BE2C (cell line): ENCODE measurements at regions not wholly inside any gene's neighbourhood (a gene's known extent, or its start where the extent isn't known, plus 50 kb on each side); places are given as distances from the start of the nearest gene placed in this dataset.

ENCODE experiments used
- DNase-seq: peaks from one replicate; pipeline ENCODE4 v3.0.0-alpha.2; 2020
- H3K27me3 ChIP-seq: fragments of 250-450 bp; sonication (Bioruptor Pico); 2 replicates; pipeline ENCODE4 v1.5.1; 2020; ENCODE audit warnings: mild to moderate bottlenecking
- H3K36me3 ChIP-seq: fragments of 250-450 bp; sonication (Bioruptor Pico); 2 replicates; pipeline ENCODE4 v1.5.1; 2020; ENCODE audit warnings: mild to moderate bottlenecking
- H3K4me1 ChIP-seq: fragments of 250-450 bp; sonication (Bioruptor Pico); 2 replicates; pipeline ENCODE4 v1.5.1; 2020
- H3K4me3 ChIP-seq: 2 replicates; pipeline ENCODE4 v1.5.1; 2011; ENCODE audit warnings: low read depth, low read length
- H3K9me3 ChIP-seq: fragments of 250-450 bp; sonication (Bioruptor Pico); 2 replicates; pipeline ENCODE4 v1.5.1; 2020
- TF ChIP-seq, protein P1 (sequence below): IDR thresholded peaks from 2 replicates; pipeline ENCODE4 v1.5.1; 2012; ENCODE audit warnings: mild to moderate bottlenecking, low read depth, low read length

DNA sequence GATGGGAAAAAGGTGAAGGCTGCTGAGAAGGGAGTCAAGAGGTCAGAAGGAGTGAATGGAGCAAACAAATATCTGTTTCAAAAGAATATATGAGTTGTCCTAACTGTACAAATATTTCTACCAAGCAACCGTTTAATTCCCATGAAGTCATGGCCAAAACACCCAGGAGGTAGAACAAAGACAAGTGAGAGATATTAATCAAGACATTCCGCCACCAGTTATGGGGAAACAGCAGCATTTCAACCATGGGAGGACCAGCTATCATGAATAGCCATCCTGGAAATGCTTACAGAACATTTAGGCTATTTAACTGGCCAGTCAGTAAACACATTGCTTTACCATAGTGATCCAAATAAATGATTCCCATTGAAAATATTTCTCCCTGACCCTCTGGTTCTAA lies 396.3 kb downstream of the IRS1 start:
- Histone ChIP-seq H3K4me1 (no peaks in the 10 kb centered on the region), H3K27me3 (no peaks in the 10 kb centered on the region), H3K36me3 (no peaks in the 10 kb centered on the region), H3K9me3 (no peaks in the 10 kb centered on the region), H3K4me3 (no peak overlapping the region)
- no peak for DNase-seq
- TF ChIP-seq, protein P1, sequence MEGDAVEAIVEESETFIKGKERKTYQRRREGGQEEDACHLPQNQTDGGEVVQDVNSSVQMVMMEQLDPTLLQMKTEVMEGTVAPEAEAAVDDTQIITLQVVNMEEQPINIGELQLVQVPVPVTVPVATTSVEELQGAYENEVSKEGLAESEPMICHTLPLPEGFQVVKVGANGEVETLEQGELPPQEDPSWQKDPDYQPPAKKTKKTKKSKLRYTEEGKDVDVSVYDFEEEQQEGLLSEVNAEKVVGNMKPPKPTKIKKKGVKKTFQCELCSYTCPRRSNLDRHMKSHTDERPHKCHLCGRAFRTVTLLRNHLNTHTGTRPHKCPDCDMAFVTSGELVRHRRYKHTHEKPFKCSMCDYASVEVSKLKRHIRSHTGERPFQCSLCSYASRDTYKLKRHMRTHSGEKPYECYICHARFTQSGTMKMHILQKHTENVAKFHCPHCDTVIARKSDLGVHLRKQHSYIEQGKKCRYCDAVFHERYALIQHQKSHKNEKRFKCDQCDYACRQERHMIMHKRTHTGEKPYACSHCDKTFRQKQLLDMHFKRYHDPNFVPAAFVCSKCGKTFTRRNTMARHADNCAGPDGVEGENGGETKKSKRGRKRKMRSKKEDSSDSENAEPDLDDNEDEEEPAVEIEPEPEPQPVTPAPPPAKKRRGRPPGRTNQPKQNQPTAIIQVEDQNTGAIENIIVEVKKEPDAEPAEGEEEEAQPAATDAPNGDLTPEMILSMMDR: no peak

DNA sequence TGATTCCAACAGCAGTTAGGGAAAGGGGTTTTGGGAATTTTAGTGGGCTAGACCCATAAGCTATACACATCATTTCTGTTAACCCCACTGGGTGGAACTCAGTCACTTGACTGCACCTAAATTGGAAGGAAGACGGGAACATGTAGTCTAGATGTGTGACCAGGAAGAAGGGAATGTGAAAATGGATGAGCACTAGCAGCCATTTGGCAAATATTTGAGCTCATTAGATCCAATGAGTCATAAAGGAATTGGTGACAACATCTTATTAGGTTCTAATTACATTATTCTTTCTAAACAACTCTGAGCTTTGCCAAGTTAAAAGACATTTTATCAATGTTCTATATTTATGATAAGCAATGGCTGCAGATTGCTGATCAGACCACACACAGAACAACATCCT lies 400.6 kb downstream of the IRS1 start:
- Histone ChIP-seq H3K9me3 (no peaks in the 10 kb centered on the region), H3K4me3 (no peak overlapping the region), H3K36me3 (no peaks in the 10 kb centered on the region), H3K27me3 (no peaks in the 10 kb centered on the region), H3K4me1 (no peaks in the 10 kb centered on the region)
- TF ChIP-seq, protein P1: no peak
- DNase-seq: no peak

DNA sequence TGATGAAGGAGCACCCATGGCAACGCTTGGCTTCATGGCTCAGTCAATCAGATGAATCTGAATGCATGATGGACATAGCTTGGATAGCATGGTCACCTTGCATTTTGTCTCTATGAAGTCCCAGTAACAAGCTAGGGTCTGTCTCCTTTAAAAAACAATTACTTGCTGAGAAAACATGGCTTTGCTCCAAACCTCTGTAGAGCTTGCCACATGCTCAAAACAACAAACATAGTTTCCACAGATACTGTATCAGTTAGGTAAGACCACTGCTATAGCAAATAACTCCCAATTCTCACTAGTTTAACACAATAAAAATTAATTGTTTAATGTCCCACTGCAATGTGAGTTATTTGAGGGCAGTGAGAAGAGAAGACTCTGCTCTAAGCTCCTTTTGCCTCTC lies 401.0 kb downstream of the IRS1 start:
- Histone ChIP-seq H3K27me3 (no peaks in the 10 kb centered on the region), H3K4me1 (no peaks in the 10 kb centered on the region), H3K36me3 (no peaks in the 10 kb centered on the region), H3K9me3 (no peaks in the 10 kb centered on the region), H3K4me3 (no peak overlapping the region)
- no peak for DNase-seq
- TF ChIP-seq, protein P1: no peak

DNA sequence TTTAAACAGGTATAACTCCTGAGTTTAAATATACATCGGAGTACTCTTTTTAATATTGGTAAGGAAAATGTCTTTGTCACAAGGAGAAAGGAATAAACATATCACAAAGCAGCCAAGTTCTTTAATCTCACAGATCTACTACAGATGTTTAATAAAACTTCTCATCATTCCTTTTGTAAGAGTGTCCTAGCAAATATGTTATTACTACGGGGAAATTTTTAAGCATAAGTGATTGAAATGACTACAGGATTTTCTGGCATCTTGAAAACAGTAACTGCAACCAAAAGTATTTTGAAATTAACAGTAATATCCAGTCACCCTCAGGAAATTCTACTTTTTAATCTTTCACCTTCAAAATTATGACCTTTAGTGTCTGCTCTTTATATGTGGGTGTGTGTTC lies 403.1 kb downstream of the IRS1 start:
- Histone ChIP-seq H3K36me3 (no peaks in the 10 kb centered on the region), H3K4me1 (no peaks in the 10 kb centered on the region), H3K9me3 (no peaks in the 10 kb centered on the region), H3K27me3 (no peaks in the 10 kb centered on the region), H3K4me3 (no peak overlapping the region)
- no peak for DNase-seq
- TF ChIP-seq, protein P1: no peak

DNA sequence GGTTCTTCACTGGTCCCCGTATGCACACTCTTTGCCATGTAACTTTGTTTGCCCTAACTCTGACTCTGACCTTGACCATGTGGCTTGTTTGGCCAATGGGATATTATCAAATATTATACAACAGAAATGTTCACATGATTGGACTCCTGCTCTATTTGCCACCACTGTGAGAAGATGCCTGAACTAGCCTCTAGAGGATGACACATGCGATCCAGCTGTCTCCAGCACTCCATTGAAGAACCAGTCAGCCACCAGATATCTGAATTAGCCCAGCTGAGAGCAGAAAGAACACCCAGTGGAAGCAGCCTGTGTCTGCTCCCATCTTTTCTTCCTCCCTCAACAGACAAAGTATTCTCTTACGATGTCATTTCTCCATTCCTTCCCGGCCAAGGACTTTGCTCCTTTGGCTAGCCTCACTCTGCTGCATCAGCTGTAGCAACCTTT lies 412.1 kb downstream of the IRS1 start:
- Histone ChIP-seq H3K4me3 (no peak overlapping the region), H3K27me3 (no peaks in the 10 kb centered on the region), H3K4me1 (no peaks in the 10 kb centered on the region), H3K9me3 (no peaks in the 10 kb centered on the region), H3K36me3 (no peaks in the 10 kb centered on the region)
- no peak for DNase-seq
- TF ChIP-seq, protein P1: no peak

DNA sequence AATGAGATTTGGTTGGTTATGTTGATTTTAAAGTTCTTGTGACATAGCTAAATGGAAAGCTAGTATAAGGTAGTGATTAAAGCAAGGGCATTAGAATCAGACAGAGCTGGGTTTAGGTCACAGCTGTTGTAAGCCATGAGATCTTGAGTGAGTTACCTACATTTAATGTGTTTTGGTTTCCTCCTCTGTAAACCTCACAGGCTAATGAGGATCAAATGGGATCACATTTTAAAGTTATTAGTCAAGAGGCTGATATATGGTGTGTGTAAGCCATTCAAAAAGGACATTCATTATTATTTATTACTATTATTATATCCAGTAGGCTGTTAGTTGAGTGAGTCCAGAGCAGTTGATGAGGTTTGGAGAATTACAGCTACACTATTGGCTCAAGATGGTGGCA lies 416.2 kb downstream of the IRS1 start:
- Histone ChIP-seq H3K9me3 (no peaks in the 10 kb centered on the region), H3K4me1 (no peaks in the 10 kb centered on the region), H3K27me3 (no peaks in the 10 kb centered on the region), H3K36me3 (no peaks in the 10 kb centered on the region), H3K4me3 (no peak overlapping the region)
- no peak for DNase-seq
- TF ChIP-seq, protein P1: no peak
